GM12865 (cell line): ENCODE measurements at regions not wholly inside any gene's neighbourhood (a gene's known extent, or its start where the extent isn't known, plus 50 kb on each side); places are given as distances from the start of the nearest gene placed in this dataset.
"Not testable (repeated sequence)": the region's sequence is repeated elsewhere in the genome, so short reads cannot be mapped to it uniquely, and the experiment has no call there.

Experiments
- DNase-seq: peaks from one replicate; pipeline ENCODE4 v3.0.0; 2010; ENCODE audit warnings: low read depth
- H3K4me3 ChIP-seq: 2 replicates; pipeline ENCODE4 v1.5.1; 2011; ENCODE audit warnings: mild to moderate bottlenecking, low read depth, low read length, control low read depth
- CTCF ChIP-seq: IDR thresholded peaks from 2 replicates; pipeline ENCODE4 v1.5.1; 2011; ENCODE audit warnings: low read length, control low read depth, low read depth, inconsistent platforms; ENCODE audit not compliant: insufficient read depth; ENCODE audit errors: missing control alignments

DNA sequence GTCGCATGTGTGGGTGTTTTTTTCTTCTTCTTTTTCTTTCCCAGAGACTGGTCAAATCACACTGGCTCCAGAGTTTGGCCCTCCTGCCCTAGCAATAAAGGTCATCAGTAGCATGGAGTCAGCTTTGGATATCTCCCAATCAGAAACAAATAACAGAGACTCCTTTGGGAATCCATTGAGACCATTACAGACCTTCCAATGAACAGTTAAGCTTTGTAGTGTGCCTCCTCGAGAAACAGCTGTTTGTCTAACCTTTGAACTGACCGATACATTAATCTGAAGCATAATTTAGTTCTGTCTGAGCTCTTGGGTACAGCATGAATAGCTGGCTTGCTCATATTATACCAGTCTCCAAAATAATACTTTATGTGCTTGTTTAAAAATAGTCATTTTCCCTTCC is 1103.2 kb downstream of the GATA3 start:
- no peak for TF ChIP-seq CTCF
- H3K4me3 ChIP-seq: no peak overlapping the region
- no peak for DNase-seq

DNA sequence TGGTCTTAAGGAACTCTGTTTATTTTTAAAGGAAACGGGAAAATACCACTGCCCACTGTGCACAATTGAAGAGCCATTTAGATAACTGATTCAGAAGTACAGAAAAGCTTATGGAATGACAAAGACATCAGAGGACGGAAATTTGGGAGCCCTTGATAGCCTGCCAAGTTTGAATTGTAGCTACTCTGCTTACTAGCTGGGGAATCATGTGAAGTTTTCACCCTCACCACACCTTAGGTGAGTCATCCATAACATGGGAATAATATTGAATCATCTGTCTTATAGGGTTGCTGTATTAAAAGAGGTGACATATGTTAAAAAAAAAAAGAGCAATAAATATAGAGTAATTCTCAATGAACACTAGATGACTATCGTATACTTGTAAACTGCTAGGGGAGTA is 1104.2 kb downstream of the GATA3 start:
- H3K4me3 ChIP-seq: no peak overlapping the region
- no peak for DNase-seq
- no peak for TF ChIP-seq CTCF

DNA sequence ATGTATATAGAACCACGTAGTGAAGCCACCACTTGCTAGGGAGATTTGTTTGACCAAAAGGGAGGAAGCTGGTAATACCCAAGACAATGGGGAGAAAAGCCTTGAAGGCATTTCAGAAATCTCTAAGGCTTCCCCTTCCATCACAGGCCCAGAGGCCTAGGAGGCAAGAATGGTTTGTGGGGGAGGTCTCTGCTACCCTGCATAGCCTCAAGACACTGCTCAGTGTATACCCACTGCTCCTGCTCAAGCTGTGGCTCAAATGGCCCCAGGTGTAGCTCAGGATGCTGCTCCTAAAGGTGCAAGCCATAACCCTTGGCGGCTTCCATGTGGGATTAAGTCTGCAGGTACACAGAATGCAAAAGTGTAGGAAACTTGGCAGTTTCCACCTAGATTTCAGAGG is 1105.8 kb downstream of the GATA3 start:
- no peak for TF ChIP-seq CTCF
- no peak for DNase-seq
- no peak overlapping the region for H3K4me3 ChIP-seq

- no peak for DNase-seq
- no peak for TF ChIP-seq CTCF
- H3K4me3 ChIP-seq: no peak overlapping the region
Measured at GRCh38 chr10:9163699-9164098, 1109.2 kb downstream of the GATA3 start.

GRCh38 chr10:9166770-9167169 is 1112.3 kb downstream of the GATA3 start:
- H3K4me3 ChIP-seq: no peak overlapping the region
- no peak for DNase-seq
- TF ChIP-seq CTCF: no peak

DNA sequence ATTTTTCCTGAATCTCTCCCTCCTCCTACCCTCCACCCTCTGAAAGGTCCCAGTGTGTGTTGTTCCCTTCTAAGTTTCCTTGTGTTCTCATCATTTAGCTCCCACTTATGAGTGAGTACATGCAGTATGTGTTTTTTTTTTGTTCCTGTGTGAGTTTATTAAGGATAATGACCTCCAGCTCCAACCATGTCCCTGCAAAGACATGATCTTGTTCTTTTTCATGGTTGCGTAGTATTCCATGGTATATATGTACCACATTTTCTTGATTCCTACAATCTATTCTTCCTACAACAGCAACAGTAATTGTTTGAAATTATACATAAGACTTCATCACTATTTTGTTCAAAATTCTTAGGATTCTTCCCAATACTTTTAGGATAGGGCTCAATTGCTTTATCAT is 1117.8 kb downstream of the GATA3 start:
- no peak overlapping the region for H3K4me3 ChIP-seq
- no peak for DNase-seq
- no peak for TF ChIP-seq CTCF

DNA sequence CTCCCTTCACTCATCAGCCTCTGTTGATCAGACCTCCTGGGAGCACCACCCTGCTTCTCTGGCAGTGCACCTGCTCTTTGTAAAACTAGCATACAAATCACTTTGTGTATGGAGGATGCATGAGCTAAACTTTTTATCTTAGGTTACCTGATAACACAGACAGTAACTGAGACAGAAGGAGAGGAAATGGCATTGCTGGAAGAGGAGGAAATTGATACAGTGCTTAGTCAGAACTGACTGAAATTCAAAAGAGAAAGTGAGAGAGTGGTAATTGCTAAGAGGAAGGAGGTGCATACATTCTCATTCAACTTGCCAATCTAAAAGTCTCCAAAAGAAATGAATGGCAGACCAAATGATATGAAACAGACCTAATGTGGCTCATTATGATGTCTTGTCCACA is 1120.7 kb downstream of the GATA3 start:
- DNase-seq: no peak
- no peak for TF ChIP-seq CTCF
- H3K4me3 ChIP-seq: no peak overlapping the region

DNA sequence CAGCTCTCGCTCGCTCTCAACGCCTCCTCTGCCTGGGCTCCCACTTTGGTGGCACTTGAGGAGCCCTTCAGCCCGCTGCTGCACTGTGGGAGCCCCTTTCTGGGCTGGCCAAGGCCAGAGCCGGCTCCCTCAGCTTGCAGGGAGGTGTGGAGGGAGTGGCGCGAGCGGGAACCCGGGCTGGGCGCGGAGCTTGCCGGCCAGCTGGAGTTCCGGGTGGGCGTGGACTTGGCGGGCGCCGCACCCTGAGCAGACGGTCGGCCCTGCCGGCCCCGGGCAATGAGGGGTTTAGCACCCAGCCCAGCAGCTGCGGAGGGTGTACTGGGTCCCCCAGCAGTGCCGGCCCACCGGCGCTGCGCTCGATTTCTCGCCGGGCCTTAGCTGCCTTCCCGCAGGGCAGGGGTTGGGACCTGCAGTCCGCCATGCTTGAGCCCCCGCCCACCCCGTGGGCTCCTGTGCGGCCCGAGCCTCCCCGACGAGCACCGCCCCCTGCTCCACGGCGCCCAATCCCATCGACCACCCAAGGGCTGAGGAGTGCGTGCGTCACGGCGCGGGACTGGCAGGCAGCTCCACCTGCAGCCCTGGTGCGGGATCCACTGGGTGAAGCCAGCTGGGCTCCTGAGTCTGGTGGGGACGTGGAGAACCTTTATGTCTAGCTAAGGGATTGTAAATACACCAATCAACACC is 1128.9 kb downstream of the GATA3 start:
- H3K4me3 ChIP-seq, DNase-seq: not testable (repeated sequence)
